IPS DF 4.7 (cell line): ENCODE measurements at regions not wholly inside any gene's neighbourhood (a gene's known extent, or its start where the extent isn't known, plus 50 kb on each side); places are given as distances from the start of the nearest gene placed in this dataset.
"Not testable (repeated sequence)": the region's sequence is repeated elsewhere in the genome, so short reads cannot be mapped to it uniquely, and the experiment has no call there.

Experiments
- DNase-seq: peaks from one replicate; pipeline ENCODE4 v3.0.0-alpha.2; 2013; ENCODE audit warnings: low spot score; ENCODE audit errors: extremely low read depth

DNA sequence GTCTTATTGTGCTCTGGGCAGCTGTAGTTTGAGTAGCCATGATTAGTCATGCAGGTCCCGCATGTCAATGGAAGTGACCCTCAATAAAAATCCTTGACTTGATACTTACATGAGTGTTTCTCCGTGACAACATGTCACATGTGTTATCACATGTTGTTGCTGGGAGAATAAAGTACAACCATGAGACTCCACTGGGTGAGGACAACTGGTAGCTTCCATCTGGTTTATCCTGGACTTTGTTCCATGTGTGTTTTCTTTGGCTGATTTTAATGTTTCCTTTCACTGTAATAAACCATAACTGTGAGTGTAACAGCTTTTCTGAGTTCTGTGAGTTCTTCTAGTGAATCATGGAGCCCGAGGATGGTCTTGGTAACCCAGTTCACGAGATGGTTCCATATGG, 63.1 kb upstream of the NDN start:
- no peak for DNase-seq

DNA sequence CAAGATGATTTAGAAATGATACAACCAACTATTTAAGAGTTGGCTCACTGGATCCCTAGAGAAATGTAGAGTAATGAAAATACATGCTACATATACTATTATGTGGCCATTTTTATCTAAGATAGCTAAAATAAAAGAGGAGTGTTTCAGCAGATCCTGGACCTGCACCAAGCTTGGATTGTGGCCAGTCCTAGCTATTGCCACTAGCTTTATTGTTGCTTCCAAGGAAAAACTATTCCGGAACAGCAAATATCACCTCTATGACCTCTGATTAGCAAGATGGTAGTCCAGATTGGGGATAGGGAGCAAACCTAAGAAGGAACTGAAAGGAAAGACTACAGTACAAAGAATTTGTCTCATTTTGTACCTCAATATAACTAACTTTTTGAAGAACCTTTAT, 63.7 kb upstream of the NDN start:
- no peak for DNase-seq

DNA sequence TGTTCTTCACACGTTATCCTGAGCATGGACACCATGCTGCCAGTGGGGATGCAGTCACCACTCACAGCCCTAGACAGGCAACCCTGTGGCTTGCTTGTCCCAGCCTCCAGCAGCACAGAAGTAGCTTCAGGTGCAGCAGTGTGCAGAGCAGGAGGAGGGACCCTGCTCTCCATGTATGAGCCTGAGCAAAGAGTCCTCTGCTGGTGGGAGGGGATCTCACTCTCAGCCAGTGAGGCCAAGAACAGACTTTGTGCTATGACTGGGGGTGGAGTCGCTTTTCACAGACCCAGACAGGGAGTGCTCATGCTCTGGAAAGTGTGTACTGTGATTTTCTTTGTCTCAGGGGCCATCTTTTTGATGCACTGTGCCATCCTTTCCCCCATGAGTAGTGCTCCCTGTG, 66.1 kb upstream of the NDN start:
- no peak for DNase-seq

DNA sequence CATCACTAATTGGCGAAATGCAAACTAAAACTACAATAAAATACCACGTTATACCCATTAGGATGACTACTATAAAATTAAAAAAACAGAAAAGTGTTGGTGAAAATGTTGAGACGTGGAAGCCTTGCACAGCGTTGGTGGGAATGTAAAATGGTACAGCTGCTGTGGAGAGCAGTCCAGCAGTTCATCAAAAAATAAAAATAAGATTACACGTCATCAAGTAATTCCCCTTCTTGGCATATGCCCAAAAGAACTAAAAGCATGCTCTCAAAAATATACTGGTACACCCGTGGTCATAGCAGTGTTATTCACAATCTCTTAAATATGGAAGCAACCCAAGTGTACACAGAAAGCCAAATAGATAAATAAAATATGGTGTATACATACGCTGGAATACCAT, 71.8 kb upstream of the NDN start:
- DNase-seq = no peak

DNA sequence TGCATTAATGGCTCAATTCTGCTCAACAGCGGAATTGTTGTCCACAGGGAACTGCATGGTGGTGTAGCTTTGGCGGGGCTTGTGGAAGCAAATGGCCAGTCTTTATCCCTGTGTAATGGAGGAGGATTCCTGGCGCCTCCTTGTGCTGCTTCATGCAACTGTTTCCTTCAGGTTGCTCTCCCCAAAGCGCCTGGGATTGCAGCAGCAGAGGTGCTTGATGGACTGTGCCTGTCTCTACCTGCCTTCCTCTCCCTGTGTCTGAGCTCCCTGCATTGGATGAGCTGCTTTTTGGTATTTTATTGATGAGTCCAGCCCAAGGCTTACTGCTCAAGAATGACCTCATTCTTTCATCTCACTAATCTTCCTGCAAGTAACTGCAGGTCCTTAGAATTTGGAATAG, 72.9 kb upstream of the NDN start:
- DNase-seq = peak; percentile 3

DNA sequence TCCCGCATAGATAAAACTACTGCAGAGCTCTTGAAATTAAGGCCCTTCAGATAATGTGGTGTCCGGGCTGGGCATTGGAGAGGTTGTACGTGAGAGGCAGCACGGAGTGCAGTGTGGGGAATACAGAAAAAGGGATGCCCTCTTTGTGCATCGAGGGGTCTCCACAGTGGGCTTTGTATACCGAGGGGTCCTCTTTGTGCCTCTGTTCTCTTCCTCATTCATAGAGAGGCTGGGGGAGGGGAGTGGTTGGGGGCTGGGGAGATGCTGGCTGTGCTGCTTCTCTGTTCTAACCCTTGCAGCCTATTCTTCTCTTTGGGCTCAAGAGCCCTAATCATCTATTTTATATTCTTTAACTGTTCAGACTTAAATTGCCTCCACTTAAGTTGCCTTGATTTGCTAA, 74.3 kb upstream of the NDN start:
- no peak for DNase-seq

DNA sequence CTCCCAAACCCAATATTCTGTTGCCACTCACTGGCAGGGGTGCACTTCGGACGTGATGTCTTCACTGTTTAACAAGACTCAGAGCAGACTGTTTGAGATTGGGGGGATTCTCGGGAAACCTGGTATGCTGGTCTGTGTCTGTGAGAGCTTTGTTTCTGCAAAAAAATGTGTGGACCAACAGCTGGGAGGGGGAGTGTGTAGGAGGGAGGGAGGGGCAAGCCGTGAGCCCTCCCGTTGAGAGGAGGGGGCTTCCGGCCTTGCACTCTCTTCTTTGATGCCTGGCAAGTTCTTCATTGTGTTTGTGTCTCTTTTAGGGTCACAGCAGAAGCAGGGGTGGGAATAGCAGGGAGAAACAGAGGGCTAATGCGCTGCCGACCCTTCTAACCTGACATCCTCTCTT, 74.9 kb upstream of the NDN start:
- DNase-seq = no peak

DNA sequence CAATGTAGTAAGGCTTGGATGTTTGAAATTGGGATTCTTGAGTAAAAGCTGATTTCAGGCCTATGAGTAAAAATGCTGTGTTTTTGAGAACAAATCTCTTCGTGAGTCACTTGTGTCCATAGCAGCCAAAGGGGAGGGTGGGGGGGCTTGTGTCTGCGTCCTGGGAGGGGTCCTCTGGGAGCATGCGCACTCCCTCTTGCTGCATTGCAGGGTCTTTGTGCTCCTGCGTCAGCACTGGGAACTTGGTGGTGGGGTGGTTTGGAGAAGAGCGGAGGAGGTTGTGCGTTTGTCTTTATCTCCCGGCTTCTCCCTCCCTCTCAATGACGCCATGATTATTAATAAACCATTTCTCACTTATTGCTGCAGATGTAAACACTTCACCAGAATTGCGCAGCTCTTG, 75.9 kb upstream of the NDN start:
- no peak for DNase-seq

DNA sequence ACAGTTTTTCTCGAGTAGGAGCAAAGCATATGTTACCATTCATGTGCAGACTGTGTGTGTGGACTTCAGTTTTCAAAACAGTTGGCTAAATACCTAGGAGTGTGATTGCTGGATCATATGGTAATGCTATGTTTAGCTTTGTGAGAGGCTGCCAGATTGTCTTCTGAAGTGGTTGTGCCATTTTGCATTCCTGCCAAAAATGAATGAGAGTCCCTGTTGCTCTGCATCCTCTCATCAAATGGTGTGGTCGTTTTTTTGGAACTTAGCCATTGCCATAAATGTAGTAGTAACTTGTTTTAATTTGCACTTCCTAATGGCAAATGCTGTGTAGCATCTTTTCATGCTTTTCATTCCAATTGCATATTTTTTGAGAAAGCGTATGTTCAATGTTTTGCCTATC, 77.2 kb upstream of the NDN start:
- DNase-seq = no peak

DNA sequence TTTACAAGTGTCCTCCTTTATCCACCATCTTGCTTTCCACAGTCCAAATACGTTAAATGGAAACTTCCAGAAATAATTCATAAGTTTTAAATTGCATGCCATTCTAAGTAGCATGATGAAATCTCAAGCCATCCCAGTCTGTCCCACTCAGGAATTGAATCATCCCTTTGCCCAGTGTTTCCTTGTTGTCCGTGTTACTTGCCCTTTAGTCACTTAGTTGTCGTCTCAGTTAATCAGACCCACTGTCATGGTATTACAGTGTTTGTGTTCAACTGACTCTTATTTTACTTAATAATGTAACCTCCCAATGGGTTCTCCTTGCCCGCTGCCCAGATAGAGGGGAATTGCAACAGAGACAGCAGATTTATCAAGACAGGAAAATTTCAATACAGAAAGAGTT, 77.6 kb upstream of the NDN start:
- DNase-seq = no peak

DNA sequence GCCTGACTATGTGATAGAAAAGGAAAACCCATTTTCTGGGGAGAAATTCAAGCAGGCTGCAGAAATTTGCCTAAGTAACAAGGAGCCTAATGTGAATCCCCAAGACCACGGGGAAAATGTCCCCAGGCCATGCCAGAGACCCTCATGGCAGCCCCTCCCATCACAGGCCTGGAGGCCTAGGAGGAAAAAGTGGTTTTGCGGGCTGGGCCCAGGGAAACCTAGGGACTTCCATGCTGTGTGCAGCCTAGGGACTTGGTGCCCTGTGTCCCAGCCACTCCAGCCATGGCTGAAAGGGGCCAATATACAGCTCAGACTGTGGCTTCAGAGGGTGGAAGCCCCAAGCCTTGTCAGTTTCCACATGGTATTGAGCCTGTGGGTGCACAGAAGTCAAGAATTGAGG, 79.7 kb upstream of the NDN start:
- DNase-seq = not testable (repeated sequence)

DNA sequence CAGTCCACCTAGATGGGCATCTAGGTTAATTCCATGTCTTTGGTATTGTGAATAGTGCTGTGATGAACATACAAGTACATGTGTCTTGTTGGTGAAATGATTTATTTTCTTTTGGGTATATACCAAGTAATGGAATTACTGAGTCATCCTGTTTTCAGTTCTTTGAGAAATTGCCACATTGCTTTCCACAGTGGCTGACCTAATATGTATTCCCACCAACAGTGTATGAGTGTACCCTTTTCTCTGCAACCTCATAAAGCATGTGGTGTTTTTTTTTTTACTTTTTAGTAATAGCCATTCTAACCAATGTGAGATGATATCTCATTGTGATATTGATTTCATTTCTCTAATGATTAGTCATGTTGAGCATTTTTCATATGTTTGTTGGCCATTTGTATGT, 86.0 kb upstream of the NDN start:
- no peak for DNase-seq

DNA sequence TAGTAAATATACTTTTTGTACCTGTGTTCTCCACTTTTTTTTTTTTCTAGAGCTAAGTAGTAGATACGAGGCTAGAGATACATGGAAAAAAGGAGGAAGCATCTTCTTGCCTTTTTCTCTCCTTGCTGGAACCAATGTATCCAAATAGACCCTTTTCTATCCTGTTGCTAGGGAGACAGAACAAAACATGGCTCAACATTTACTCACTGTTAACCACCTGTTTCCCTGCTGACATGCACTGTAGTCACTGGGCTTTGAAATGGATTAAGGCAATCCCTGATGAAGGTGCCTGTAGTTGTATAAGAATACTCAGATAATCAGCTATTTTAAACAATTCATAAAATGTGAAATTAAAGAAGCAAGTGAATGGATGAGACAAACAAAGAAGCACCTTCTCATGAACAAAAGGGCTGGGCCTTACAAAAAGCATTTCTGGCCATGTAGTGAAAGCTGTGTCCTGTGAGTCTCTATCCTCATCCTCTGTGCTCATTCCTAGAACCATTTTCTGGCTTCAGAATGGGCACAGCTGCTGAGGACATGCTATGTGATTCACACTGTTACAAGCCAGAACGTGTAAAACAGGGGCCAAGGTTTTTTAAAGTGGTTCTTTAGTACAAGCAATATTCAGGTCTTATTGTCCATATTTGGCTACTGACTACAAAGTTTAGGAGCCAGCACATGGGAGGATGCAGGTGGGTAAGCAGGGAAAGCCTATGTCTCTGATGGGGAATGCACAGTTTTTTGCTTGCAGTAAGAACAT, 100.4 kb upstream of the NDN start:
- no peak for DNase-seq

DNA sequence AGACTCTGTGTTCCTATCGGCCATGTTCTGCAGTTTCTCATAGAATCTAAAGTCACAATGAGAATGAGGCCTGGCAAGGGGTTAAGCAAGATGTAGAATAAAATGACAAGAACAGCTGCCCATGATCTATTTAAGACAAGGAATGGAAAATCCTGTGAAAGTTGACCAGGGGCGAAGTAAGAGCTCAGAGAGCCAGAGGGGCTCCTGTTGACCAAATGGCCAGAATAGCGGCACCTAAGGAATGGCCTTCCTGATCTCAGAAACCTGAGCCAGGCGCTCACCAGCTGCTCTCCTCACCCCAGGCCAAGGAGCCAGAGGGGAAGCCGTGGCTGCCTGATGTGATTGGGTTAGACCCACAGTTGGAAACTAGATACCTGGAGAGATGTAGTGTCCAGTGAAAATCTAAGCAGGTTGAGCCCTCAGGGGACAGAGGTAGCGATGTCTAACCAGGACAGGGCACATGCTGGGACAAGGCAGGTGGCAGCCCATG, 106.1 kb upstream of the NDN start:
- no peak for DNase-seq

DNA sequence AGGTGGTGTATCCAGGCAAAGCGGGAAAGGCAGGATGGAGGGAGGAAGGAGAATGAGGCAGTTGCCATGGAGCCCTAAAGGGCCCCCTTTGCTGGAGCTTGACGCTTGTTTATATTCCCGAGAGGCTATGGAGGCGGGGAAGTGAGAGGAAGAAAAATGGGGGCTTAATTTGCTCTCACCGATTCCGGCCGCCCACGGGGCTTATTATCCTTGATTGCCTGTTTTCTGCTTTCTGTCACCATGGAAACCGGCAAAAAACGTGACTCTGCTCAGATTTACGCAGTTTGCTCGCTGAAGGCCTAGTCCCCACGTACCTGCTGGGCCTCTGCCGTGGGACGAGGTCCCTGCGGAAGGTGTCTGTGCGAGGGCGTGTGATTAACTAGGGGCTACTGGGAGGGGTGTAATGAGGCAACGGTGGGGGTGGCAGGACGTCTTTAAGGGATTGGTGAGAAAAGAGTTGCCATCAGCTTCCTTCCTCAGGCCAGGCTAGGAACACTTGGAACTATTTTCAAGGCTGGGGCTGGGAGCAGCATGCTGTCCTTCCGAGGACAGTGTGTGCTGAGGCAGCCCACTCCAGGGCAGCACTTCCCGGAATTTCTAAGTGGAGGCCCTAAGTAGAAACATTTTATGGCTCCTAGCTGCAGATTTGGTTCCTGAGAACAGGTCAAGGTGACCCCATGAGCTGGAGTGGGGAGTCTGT, 110.8 kb upstream of the NDN start:
- DNase-seq = no peak

DNA sequence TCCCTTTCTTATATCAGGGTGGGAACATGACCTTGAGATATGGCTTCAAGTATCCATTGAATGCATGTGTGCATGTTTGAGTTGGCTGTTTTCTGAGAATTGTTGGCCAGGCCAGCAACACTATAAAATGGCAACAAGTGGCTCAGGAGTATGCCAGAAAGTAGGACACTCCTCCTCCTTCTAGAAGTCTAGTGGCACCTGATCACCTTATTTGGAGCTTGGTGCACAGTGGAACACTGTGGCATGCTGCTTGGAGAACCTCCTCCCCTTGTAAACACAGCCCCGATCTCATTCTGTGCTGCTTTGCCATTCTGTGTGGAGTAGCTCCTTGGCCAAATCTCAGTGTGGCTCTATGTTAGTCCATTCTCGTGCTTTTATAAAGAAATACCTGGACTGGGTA, 114.8 kb upstream of the NDN start:
- no peak for DNase-seq

DNA sequence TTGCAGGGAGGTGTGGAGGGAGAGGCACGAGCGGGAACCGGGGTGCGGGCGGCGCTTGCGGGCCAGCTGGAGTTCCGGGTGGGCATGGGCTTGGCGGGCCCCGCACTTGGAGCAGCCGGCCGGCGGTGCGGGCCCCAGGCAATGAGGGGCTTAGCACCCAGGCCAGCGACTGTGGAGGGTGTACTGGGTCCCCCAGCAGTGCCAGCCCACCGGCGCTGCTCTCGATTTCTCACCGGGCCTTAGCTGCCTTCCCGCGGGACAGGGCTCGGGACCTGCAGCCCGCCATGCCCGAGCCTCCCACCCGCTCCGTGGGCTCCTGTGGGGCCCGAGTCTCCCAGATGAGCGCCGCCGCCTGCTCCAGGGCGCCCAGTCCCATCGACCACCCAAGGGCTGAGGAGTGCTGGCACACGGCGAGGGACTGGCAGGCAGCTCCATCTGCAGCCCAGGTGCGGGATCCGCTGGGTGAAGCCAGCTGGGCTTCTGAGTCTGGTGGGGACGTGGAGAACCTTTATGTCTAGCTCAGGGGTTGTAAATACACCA, 115.9 kb upstream of the NDN start:
- not testable (repeated sequence) for DNase-seq

DNA sequence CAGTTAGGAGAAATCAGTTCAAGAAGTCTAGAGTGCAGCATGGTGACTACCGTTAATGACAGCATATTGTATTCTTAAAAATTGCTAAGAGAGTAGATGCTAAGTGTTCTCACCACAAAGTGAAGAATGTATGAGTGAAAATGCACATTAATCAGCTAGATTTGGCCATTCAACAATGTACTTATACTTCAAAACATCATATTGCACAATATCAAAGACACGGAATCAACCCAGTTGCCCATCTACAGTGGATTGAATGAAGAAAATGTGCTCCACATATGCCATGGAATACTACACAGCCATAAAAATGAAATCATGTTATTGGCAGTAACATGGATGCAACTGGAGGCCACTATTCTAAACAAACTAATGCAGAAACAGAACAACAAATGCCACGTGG, 119.9 kb upstream of the NDN start:
- no peak for DNase-seq

DNA sequence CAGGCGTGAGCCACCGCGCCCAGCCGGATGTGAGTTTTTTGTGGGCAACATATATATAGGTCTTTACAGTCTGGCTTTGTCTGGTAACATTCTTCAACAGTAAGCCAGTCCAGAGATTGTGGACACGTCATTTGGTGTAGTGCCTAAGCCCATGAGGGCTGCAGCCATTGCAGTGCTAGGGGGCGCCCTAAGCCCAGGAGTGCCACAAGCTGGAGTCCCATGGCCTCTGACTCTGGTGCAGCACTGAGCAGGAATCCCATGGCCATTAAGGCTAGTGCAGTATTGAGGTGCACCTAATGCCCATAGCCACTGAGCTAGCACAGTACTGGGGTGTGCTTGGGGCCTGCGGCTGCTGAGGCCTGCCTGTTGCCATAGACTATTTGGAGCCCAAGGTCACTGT, 136.4 kb upstream of the NDN start:
- peak; percentile 28 for DNase-seq

DNA sequence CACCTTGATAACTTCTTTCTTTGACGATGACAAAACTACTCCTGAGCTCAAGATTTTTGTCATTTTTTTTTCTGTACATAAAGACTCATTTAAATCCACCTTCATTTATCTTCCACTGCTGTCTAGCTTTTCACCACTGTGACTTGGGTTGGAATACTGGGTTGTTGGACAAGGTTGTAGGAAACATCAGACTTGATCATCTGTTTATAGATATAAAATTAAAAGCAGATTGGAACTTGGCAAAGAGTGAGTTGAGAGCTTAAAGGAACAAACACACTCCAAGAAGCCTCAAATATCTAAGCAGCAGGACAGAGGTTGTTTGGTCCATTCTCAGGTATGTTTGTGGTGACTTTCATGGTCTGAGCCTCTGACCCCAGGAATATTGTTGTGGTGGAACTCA, 141.7 kb upstream of the NDN start:
- DNase-seq = no peak

DNA sequence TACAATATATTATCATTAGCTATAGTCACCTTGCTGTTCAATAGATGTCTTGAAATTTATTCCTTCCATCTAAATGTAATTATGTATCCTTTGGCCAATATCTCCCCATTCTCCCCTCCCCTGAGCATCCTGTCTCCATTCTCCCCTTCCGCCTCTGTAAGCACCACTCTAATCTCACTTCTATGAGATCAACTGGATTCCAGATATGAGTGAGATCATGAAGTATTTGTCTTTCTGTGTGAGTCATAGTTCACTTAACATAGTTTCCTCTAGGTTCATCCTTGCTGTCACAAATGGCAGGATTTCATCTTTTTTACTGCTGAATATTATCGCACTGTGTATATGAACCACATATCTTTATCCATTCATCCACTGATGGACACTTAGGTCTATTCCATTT, 148.8 kb upstream of the NDN start:
- DNase-seq = no peak

DNA sequence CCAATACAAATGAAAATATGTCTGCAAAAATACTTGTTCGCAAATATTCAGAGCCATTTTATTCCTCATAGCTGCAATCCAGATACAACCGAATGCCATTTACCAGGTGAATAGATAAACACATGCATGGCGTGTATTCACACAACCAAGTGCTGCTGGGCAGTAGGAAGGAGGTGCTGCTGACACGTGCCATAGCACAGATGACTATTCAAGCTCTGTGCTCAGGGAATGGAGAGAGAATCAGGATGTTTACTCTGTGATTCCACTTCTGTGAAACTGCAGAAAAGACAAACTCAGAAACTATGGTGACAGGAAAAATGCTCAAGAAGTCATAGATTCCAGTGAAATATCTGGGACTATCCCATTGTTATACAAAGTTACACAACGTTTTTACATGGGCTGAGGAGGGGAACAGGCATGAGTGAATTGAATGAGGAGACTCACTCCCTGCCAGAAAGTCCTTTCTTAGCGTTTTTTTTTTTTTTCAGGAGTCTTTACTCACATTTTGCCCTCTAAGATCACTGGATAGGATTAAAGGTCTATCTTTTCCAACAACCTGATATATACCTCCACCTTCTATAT, 152.9 kb upstream of the NDN start:
- no peak for DNase-seq

DNA sequence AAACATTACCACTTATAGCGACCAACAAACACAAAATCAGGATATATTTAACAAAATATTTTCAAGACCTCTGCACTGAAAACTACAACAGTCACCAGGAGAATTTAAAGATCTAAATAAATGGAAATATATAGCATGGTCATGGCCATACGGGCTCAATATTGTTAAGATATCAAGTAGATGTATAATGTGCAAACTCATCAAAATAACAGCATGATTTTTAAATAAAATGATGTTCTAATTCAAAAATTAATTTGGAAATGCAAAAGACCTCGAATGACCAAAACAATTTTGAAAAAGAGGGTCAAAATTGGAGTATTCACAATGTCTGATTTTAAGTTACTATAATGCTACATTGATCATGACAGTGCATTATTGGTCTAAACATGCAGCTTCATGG, 159.1 kb upstream of the NDN start:
- no peak for DNase-seq
